ENCODE measurements at regions not wholly inside any gene's neighbourhood (a gene's known extent, or its start where the extent isn't known, plus 50 kb on each side); places are given as distances from the start of the nearest gene placed in this dataset.

GRCh38 chr6:40180271-40180670 is 246.0 kb upstream of the MOCS1 start:
- DNase-seq (ENCODE audit: insufficient read length, low spot score): no peak
- no peak for TF ChIP-seq POLR2A (IDR thresholded peaks at IDR 0.05; ENCODE audit: low read depth, low read length)
- FAIRE-seq: no peak

GRCh38 chr6:40179496-40179895 is 245.2 kb upstream of the MOCS1 start:
- no peak for DNase-seq (ENCODE audit: insufficient read length, low spot score)
- TF ChIP-seq POLR2A (IDR thresholded peaks at IDR 0.05; ENCODE audit: low read depth, low read length): no peak
- no peak for FAIRE-seq

- no peak for DNase-seq (ENCODE audit: insufficient read length, low spot score)
- no peak for TF ChIP-seq POLR2A (IDR thresholded peaks at IDR 0.05; ENCODE audit: low read depth, low read length)
- no peak for FAIRE-seq
These were observed 243.3 kb upstream of the MOCS1 start for GRCh38 chr6:40177598-40177997.

GRCh38 chr6:40176152-40176551 is 241.9 kb upstream of the MOCS1 start:
- DNase-seq (ENCODE audit: insufficient read length, low spot score) (no peak), FAIRE-seq (no peak)
- TF ChIP-seq POLR2A (IDR thresholded peaks at IDR 0.05; ENCODE audit: low read depth, low read length): no peak

DNA sequence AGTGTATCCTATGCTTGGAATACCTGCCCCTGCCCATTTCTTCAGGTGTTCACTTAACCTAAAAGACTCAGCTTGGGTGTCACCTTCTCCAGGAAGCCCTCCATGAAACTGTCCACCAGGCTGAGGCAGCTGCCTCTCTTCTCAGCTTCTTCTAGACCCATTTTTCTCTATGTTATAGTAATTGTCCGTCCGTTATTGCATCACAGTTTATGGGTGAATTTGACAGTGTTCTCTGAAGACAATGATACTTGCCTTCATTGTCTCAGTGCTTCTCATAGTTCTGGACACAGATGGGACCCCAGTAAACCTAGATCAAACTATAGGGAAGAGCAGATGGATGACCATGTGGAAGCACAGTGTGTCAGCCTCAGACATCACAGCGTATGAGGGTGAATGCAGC is 238.0 kb upstream of the MOCS1 start:
- TF ChIP-seq POLR2A (IDR thresholded peaks at IDR 0.05; ENCODE audit: low read depth, low read length): no peak
- DNase-seq (ENCODE audit: insufficient read length, low spot score) (no peak), FAIRE-seq (no peak)

DNA sequence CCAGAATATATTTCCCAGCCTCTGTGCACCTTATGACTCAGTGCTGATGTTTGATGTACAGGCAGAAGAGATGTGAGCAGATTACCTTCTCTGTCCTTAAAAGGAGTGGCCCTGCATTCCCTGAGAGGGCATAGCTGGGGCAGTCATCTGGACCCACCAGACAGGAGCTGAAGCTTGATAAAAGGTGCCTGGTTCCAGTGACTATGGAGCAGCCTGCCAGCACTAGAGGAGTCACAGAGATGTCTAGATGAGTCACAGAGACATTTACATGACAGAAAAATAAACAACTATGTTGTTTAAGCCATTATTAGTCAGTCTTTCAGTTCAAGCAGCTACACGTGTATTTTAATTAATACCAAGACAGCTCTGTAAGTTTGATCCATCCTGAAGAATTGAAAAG is 237.1 kb upstream of the MOCS1 start:
- FAIRE-seq: no peak
- no peak for DNase-seq (ENCODE audit: insufficient read length, low spot score)
- no peak for TF ChIP-seq POLR2A (IDR thresholded peaks at IDR 0.05; ENCODE audit: low read depth, low read length)

GRCh38 chr6:40170856-40171255 is 236.6 kb upstream of the MOCS1 start:
- FAIRE-seq: no peak

GRCh38 chr6:40169878-40170277 is 235.6 kb upstream of the MOCS1 start:
- no peak for DNase-seq (ENCODE audit: insufficient read length, low spot score)
- FAIRE-seq: no peak
- no peak for TF ChIP-seq POLR2A (IDR thresholded peaks at IDR 0.05; ENCODE audit: low read depth, low read length)

More at GRCh38 chr6:40170856-40171255, 236.6 kb upstream of the MOCS1 start:
- DNase-seq (ENCODE audit: insufficient read length, low spot score): no peak
- TF ChIP-seq POLR2A (IDR thresholded peaks at IDR 0.05; ENCODE audit: low read depth, low read length): no peak

DNA sequence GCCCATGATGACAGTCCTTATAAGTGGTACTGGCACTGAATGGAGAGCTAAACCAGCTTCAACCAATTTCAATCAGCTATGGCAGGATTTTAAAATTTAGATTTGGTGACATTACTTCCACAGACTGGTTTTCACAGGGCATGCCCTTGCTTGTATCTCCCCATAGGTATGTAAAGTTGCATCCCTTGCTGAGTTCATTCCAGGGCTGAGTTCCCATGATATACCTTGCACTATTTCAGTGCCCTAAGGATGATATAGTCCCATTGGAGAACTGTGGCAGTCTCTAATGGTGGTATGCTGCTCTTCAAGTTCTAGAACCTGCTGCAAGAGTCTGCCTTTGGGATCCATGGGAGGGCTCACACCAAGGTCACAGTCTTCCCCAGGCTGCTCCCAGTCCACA is 232.7 kb upstream of the MOCS1 start:
- DNase-seq (ENCODE audit: insufficient read length, low spot score) (no peak), FAIRE-seq (no peak)
- no peak for TF ChIP-seq POLR2A (IDR thresholded peaks at IDR 0.05; ENCODE audit: low read depth, low read length)

DNA sequence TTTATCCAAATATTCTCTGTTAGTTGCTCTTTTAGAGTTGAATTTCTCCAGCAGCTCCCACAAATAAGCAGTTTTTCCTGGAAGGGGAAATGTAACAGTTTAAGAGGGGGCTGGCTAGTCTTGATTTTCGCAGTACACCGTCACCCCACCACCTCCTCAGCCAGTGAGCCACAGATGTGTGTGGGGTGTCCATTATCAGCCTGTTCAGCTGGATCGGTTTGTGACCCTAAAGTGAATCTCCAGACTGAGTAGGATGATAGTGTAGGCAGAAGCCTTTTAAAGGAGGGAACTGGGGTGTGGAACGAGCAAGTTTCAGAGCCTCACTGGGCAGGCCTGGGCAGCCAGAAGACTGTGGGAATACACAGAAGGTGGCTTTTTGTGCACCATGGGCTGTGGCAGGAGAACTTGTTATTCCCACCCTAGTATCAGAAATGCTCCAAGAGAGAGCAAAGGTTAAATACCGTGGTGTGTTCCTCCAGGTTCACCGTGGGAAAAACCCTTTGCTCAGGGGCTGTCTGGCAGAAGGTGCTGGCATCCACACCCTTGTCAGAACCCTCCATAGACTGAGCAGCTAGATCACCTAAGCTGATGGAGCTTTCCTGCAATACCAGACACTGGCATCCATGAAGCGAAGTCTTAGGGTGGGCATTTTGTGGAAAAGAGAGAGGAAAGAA is 230.9 kb upstream of the MOCS1 start:
- FAIRE-seq (no peak), DNase-seq (ENCODE audit: insufficient read length, low spot score) (no peak)
- TF ChIP-seq POLR2A (IDR thresholded peaks at IDR 0.05; ENCODE audit: low read depth, low read length): no peak

GRCh38 chr6:40164345-40164755 is 230.1 kb upstream of the MOCS1 start:
- peak; percentile 80 for TF ChIP-seq POLR2A (IDR thresholded peaks at IDR 0.05; ENCODE audit: low read depth, low read length)
- FAIRE-seq: no peak
- peak; percentile 28 for DNase-seq (ENCODE audit: insufficient read length, low spot score)

GRCh38 chr6:40163924-40164323 is 229.7 kb upstream of the MOCS1 start:
- no peak for TF ChIP-seq POLR2A (IDR thresholded peaks at IDR 0.05; ENCODE audit: low read depth, low read length)
- FAIRE-seq: no peak
- no peak for DNase-seq (ENCODE audit: insufficient read length, low spot score)

DNA sequence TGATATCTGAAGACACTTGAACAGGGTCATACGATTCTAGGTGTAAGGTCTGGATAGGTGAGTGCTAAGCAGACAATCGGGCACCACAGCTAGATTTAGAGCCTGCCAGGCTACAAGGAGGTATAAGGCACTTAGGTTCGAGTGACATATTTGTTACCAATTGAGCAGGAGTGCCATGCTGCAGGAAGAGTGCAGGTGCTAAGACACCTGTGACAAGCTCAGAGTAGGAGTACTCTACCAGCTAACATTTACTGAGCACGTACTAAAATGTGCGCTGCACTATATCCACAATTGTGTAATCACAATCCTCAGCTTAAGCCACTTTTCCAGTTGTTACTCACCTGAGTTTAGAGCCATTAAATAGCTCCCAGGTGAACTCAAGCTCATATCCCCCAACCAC is 227.8 kb upstream of the MOCS1 start:
- DNase-seq (ENCODE audit: insufficient read length, low spot score) (no peak), FAIRE-seq (no peak)
- no peak for TF ChIP-seq POLR2A (IDR thresholded peaks at IDR 0.05; ENCODE audit: low read depth, low read length)

- no peak for TF ChIP-seq POLR2A (IDR thresholded peaks at IDR 0.05; ENCODE audit: low read depth, low read length)
- DNase-seq (ENCODE audit: insufficient read length, low spot score): no peak
These were observed 226.6 kb upstream of the MOCS1 start for GRCh38 chr6:40160826-40161225.

DNA sequence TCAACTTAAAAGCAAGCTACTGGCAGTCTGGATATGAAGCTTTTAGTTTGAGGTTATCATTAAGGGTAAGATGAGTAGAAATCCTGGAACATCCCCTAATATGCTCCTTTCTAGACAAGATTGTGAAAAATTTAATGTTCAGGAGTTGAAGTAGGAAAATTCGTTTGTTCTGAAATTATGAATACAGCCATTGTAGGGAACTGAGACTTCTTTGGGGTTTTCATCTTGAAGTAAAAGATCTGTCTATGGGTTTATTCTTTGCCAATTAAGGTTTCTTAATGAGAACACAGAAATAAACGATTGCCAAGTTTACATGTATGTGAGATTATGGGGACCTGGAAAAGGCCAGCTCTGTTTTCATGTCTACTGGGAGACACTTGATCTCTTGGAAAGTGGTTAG is 225.6 kb upstream of the MOCS1 start:
- TF ChIP-seq POLR2A (IDR thresholded peaks at IDR 0.05; ENCODE audit: low read depth, low read length): no peak
- FAIRE-seq: no peak
- DNase-seq (ENCODE audit: insufficient read length, low spot score): no peak

More at GRCh38 chr6:40160826-40161225, 226.6 kb upstream of the MOCS1 start:
- FAIRE-seq: no peak
